RWPE1 (cell line): ENCODE measurements at regions not wholly inside any gene's neighbourhood (a gene's known extent, or its start where the extent isn't known, plus 50 kb on each side); places are given as distances from the start of the nearest gene placed in this dataset.

ENCODE experiments used
- CTCF ChIA-PET: fragments of 350-600 bp; sonication (Branson Sonifier 250); formaldehyde crosslinking; extraction: SDS; loops from one replicate; lab custom pipeline; 2021; lab: Yijun Ruan, JAX
- POLR2A ChIA-PET: fragments of 400-600 bp; formaldehyde crosslinking; extraction: SDS; loops from one replicate; lab custom pipeline; 2020; ENCODE audit warnings: antibody characterized with exemption; ENCODE audit not compliant: low non-redundant PET; lab: Yijun Ruan, JAX
- DNase-seq: peaks from one replicate; pipeline ENCODE4 v3.0.0; 2012; ENCODE audit warnings: low spot score
- H3K27ac ChIP-seq: fragments of 450-650 bp; 2 replicates; pipeline ENCODE4 v1.5.1; 2017
- TF ChIP-seq, protein P1 (sequence below): fragments of 450-650 bp; conservative IDR thresholded peaks from 2 replicates; pipeline ENCODE4 v1.5.1; 2017; ENCODE audit warnings: low read depth, mild to moderate bottlenecking

DNA sequence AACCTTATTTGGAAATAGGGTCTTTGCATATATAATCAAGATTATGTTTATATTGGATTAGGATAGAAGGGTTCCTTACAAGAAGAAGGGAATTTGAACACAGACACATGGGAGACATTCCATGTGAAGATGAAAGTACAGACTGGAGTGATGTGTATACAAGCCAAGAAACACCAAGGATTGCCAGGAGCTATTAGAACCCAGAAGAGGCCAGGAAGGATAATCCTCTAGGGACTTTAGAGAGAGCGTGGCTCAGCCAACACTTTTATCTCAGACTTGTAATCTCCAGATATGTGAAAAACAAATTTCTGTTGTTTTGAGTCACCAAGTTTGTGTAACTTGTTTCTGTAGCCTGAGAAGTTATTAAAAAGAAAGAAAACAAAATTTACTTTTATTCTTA lies 1173.9 kb upstream of the CITED2 start:
- ChIA-PET POLR2A (no interaction called here), CTCF (no interaction called here)
- DNase-seq, result no peak
- TF ChIP-seq, protein P1, sequence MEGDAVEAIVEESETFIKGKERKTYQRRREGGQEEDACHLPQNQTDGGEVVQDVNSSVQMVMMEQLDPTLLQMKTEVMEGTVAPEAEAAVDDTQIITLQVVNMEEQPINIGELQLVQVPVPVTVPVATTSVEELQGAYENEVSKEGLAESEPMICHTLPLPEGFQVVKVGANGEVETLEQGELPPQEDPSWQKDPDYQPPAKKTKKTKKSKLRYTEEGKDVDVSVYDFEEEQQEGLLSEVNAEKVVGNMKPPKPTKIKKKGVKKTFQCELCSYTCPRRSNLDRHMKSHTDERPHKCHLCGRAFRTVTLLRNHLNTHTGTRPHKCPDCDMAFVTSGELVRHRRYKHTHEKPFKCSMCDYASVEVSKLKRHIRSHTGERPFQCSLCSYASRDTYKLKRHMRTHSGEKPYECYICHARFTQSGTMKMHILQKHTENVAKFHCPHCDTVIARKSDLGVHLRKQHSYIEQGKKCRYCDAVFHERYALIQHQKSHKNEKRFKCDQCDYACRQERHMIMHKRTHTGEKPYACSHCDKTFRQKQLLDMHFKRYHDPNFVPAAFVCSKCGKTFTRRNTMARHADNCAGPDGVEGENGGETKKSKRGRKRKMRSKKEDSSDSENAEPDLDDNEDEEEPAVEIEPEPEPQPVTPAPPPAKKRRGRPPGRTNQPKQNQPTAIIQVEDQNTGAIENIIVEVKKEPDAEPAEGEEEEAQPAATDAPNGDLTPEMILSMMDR, result no peak
- H3K27ac ChIP-seq, result no peak overlapping the region

DNA sequence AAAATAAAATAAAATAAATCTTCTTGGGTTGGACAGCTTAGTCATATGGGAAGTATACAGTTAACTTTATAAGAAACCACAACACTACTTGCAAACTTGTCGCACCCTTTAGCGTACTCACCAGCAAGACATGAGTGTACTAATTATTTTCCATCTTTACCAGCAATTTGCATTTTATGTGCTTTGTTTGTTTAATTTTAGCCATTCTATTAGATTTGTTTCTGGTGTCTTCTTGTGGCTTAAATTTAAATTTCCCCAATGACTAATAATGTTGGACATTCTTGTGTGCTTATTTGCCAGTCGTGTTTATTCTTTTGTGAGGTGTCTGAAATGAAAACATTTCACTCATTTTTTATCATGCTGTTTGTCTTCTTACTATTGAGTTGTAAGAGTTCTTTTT lies 1172.2 kb upstream of the CITED2 start:
- H3K27ac ChIP-seq, result no peak overlapping the region
- no peak for DNase-seq
- TF ChIP-seq, protein P1, result no peak
- POLR2A ChIA-PET, result no interaction called here
- CTCF ChIA-PET, result no interaction called here

DNA sequence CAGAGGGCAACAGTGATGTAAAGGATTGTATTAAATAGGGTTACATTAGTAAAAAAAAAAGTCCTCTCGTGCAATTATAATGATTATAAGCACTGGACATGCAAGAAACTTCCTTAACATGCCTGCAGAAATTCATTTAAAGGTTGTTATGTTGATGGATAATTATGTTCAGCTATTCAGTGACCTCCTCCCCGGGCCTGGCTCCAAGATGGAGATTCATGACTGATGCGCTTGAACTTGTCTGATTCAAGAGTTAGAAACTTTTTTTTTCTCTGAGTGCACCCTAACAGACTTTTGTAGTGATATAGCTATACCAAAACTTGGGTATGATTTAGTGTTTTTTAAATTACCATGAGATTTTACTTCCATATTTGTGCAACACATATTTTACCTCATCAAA lies 1170.0 kb upstream of the CITED2 start:
- H3K27ac ChIP-seq, result no peak overlapping the region
- CTCF ChIA-PET, result interaction anchor here (0.5 kb wide), 1 partner anchor 46 kb away, joined by 4 read pairs; no protein-coding TSS in a partner anchor
- POLR2A ChIA-PET, result no interaction called here
- TF ChIP-seq, protein P1, result no peak
- no peak for DNase-seq

DNA sequence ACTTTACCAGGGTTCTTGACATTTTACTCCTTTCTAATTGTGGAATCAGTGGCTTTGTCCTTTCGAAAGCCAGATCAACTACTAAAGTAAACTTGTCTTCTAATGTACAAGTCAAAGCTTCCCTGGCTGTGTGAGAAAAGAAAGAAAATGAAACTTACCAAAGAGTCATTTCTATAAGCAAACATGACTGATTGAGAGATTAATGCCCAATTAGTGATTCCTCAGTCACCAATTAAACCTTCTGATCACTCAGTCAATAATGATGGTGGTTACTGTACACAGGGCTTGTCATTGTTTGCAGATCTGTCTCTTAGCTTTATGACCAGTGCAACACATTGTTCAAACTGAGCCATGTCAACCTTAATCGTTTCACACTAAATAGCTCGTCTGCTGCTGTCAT lies 1168.4 kb upstream of the CITED2 start:
- no peak for DNase-seq
- POLR2A ChIA-PET, result no interaction called here
- CTCF ChIA-PET, result no interaction called here
- TF ChIP-seq, protein P1, result no peak
- no peak overlapping the region for H3K27ac ChIP-seq

DNA sequence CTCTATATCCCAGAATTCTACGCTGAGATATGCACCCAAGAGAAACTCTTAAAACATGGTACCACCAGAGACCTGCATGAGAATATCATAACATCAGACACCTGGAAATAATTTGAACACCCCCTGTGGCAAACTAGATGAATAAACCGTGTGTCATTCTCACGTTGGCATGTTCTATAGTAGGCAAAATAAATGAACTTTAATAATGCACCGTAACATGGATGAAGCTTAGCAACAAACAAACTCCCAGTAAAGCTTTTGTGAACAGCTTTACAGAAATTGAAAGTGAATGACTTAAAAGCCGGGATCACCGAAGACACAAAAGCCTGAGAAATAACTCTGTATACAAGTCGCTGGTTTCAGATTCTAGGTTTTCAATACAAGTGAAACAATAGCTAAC lies 1166.8 kb upstream of the CITED2 start:
- CTCF ChIA-PET, result no interaction called here
- no peak overlapping the region for H3K27ac ChIP-seq
- peak; percentile 25 for DNase-seq

DNA sequence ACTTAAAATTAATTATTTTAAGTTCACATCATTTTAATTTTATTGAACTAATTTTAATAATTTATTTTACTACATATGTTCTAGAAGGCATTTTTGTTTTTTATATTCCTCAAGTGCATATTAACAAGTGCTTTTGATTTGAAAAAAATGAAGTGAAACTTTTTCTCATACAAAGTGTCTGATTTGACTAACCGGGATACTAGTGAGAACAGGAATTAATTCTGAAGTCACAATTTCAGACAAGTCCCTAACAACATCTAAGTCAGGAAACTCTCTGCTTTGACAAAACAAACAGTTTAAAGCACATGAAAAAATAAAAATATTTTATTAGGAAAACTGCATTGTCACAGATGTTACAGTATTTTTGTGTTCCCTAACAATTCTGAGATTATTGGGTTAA lies 1166.3 kb upstream of the CITED2 start:
- CTCF ChIA-PET, result no interaction called here
- POLR2A ChIA-PET, result no interaction called here
- DNase-seq, result no peak
- H3K27ac ChIP-seq, result no peak overlapping the region
- TF ChIP-seq, protein P1, result no peak

More for the DNA sequence above, 1166.8 kb upstream of the CITED2 start:
- TF ChIP-seq, protein P1, result no peak
- POLR2A ChIA-PET, result no interaction called here
